HG03571 (cell line): ENCODE measurements at regions not wholly inside any gene's neighbourhood (a gene's known extent, or its start where the extent isn't known, plus 50 kb on each side); places are given as distances from the start of the nearest gene placed in this dataset.
"Not testable (repeated sequence)": the region's sequence is repeated elsewhere in the genome, so short reads cannot be mapped to it uniquely, and the experiment has no call there.

ENCODE experiments used
- ATAC-seq: cut with Tn5 transposase; IDR thresholded peaks from one replicate; pipeline ENCODE4 v1.9.1; 2021; ENCODE audit not compliant: unreplicated experiment

DNA sequence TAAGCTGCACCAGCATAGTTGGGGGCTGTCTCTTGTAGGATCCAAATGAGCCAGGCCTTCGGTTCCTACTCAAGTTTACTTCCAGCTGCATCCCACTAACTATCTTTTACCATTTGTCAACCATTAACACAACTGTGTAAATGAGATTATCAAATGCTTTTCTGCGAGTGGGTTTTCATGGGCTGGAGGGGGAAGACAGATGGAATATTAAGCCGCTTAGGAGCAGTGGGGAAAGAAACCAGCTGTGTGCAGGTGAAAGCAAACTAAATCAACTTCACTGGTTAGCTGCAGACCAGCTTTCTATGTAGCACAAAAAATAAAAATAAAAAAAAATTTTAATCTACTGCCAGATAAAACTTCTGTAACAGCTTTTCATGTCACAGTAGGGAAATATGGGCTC lies 100.8 kb upstream of the FOXN2 start:
- no peak for ATAC-seq

- ATAC-seq = no peak
Measured at GRCh38 chr2:48218169-48218568, 96.3 kb upstream of the FOXN2 start.

- ATAC-seq = no peak
Measured at GRCh38 chr2:48219234-48219554, 95.3 kb upstream of the FOXN2 start.

- ATAC-seq = no peak
Measured at GRCh38 chr2:48219555-48220436, 94.7 kb upstream of the FOXN2 start.

DNA sequence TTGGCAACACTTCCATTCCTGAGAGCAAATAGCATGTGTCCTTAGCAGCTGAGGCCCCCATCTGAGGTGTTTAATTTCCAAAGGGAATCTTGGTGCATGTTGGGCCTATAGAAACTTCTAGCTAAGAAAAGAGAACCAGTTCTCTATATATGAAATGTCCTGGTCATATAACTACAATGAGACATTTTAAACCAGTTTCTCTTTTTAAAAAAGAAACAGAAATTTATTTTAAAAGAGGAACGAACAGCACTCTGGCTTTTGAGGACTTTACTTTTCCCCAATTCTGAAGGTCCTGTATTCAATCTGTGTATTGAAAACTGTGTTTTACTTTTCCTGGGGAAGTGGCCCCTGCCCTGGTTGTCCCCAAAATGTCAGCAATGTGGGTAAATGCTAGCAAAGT lies 94.0 kb upstream of the FOXN2 start:
- ATAC-seq = no peak

DNA sequence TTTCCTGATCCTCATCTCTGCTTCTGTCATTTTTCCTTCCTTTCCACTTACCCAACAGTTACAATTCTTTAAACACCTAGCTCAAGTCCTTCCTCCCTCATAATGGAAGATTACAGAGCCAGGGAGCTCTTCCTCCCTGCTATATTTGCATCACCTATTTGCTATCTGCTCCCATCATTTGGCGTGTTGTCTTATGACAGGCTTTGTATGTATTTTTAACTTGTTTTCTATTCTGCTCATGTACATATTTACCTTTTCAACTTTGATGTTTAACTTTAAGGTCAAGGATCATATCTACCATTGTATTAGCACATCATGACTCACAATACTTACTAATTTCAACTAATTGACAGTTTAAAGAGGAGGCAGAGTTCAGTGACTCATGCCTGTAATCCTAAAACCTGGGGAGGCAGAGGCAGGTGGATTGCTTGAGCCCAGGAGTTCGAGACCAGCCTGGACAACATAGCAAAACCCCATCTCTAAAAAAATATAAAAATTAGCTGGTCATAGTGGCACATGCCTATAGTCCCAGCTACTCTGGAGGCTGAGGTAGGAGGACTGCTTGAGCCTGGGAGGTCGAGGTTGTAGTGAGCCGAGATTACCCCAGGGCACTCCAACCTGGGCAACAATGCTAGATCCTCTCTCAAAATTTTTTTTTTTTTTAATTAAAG lies 92.5 kb upstream of the FOXN2 start:
- no peak for ATAC-seq

DNA sequence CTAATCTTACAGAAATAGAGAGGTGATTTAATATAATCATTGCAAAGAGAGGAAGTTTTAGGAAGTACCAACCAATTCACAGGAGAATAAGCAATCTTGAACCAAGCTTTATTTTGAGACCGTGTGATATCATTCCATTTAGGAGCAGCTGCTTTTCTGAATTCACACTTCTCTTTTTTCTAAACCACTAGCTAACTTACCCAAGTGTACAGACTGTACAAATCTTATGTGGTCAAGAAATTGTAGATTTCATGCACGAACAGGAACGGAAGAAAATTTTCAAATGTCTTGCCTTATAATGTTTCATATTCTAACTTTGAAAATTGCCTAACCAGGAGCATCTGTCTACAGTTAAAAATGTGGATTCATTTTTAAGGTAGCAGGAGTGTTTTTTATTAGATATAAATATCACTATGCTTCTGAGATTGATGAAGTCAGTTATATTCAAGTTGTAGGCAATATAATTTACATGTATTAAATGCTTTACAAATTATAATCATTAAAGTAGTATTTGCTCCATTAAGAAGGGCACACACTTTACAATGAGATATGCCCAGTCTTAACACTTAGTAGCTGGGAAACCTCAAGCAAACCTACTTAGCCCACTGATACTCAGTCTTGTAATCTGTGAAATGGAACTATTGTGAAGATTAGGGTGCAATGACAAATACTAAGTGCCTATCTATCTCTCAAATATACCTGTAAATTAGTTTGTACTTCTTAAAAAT lies 86.7 kb upstream of the FOXN2 start:
- ATAC-seq = peak; percentile 87

GRCh38 chr2:48228345-48228684 lies 86.2 kb upstream of the FOXN2 start:
- no peak for ATAC-seq

- ATAC-seq = no peak
Measured at GRCh38 chr2:48229063-48229462, 85.4 kb upstream of the FOXN2 start.

DNA sequence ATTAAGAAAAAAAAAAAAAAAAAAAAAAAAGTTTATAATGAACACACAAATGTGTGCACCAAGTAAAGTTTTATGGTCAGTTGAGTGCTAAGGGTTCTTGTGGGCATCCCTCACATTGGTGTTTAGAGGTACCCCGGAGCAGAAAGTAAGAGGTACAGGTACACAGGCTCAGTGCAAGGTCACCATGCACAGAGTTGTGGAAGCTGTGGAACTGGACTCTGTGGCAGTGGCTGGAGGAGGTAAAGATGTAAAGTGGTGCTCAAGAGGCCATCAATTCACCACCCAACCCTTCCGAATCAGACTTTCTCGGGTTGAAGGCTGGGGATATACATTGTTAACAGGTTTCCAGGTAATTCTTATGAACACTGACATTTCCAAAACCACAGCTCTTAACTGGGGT lies 83.6 kb upstream of the FOXN2 start:
- ATAC-seq = no peak

DNA sequence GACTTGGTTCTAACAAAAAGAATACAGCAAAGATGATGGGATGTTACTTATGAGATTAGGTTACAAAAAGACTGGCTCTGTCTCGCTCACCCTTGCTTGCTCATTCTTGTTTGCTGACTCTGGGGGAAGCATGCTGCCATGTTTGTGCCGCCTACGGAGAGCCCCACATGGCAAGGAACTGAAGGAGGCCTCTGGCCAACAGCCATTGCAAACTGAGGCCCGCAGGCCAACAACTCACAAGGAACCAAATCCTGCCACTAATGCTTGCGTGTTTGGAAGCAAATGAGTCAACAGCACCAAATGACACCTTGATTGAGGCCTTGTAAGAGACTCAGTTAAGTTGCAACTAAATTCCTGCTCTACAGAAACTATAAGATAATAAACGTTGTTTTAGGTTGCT lies 82.1 kb upstream of the FOXN2 start:
- no peak for ATAC-seq

- no peak for ATAC-seq
Measured at GRCh38 chr2:48233005-48233404, 81.5 kb upstream of the FOXN2 start.

- ATAC-seq = not testable (repeated sequence)
Measured at GRCh38 chr2:48233824-48234223, 80.7 kb upstream of the FOXN2 start.

DNA sequence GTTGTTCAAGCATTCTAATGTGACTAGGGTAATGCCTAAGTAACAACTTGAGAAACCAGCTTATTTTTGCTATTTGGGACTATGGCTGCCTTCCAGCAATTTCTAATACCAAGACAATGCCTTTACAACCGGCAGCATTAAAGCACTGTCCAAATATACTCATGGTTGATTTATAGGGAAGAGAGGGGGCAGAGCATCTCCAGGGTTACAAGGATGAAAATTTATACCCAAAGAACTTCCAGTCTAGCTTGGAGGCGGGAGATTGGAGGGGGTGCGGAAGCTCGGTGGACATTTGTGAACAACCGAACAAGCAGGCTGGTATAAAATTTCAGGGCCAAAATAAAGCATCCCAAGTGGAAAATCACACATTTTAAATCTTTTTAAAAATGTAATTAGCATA lies 79.4 kb upstream of the FOXN2 start:
- ATAC-seq = no peak

DNA sequence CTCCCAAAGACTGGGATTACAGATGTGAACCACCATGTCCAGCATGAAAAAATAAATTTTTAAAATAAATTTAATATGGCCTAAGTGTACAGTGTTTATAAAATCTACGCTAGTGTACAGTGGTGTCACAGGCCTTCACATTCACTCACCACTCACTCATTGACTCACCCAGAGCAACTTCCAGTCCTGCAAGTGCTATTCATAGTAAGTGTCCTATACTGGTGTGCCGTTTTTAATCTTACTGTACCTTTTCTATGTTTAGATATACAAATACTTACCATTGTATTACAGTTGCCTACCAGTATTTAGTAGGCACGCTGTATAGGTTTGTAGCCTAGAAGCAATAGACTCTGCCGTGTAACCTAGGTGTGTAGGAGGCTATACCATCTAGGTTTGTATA lies 76.1 kb upstream of the FOXN2 start:
- no peak for ATAC-seq

DNA sequence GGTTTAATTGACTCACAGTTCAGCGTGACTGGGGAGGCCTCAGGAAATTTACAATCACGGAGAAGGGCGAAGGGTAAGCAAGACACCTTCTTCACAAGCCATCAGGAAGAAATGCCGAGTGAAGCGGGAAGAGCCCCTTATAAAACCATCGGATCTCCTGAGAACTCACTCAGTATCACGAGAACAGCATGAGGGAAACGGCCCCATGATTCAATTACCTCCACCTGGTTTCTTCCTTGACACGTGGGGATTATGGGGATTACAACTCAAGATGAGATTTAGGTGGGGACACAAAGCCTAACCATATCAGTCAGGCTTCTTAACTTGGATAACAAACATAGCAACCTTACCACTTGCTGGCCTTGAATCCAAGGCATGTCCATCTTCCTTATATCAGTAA lies 73.6 kb upstream of the FOXN2 start:
- ATAC-seq = no peak

GRCh38 chr2:48247206-48247605 lies 67.3 kb upstream of the FOXN2 start:
- no peak for ATAC-seq

DNA sequence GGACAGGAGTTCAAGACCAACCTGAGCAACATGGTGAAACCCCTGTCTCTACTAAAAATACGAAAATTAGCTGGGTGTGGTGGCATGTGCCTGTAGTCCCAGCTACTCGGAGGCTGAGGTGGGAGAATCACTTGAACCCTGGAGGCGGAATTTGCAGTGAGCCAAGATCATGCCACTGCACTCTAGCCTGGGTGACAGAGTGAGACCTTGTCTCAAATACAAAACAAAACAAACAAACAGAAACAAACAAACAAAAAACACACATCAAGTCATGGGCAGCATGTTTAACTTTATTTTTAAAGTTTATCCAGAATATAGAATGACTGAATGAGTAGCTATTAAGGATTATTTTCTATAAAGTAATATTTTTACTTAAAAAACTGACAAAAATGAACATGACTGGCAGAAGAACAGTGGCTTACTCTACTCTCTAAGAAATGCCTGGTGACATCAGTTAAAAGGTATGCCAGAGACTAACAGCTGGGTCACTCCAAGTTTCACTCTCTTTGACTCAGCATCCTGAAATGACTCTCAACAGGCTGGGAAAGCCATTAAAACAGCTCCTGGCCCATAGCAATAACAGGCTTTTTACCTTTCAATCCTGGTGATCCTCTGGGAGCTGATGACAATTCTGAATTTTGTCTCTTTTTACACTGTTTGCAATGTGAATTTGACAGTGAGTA lies 66.1 kb upstream of the FOXN2 start:
- peak; percentile 77 for ATAC-seq

DNA sequence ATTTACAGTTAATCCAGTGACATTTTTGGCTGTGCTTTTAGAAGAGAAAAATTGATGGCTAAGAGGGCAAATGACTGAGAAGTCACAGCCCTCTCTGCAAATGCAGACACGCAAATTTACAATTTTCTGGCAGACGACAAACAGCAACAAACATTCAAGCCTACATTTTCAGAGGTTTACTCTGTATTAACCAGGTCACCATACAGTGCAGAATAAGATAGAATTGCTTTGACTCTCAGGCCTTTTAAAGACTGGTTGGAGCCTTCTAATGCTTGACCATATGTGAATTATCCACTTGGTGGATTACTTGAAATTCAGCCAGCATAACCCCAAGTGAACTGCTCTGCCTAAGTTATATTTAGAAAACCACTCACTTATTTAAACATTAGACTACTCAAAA lies 65.5 kb upstream of the FOXN2 start:
- ATAC-seq = peak; percentile 2

GRCh38 chr2:48249631-48250473 lies 64.6 kb upstream of the FOXN2 start:
- ATAC-seq = no peak

GRCh38 chr2:48250474-48250844 lies 64.0 kb upstream of the FOXN2 start:
- ATAC-seq = no peak
